ENCODE measurements at regions not wholly inside any gene's neighbourhood (a gene's known extent, or its start where the extent isn't known, plus 50 kb on each side); places are given as distances from the start of the nearest gene placed in this dataset.
A peak's percentile ranks its signal among the peaks of the same experiment; 100 is the strongest.

- no peak overlapping the region for H3K4me3 ChIP-seq
- no peaks in the 10 kb centered on the region for H3K9me3 ChIP-seq (ENCODE audit: low read depth)
- no peak for DNase-seq (ENCODE audit: low read depth in 1 of 2, low spot score in 1 of 2)
- no peak overlapping the region for H3K27ac ChIP-seq
- no peak for TF ChIP-seq CTCF (IDR thresholded peaks at IDR 0.05; ENCODE audit: low read depth, low read length)
- H3K4me1 ChIP-seq (ENCODE audit: low read depth), result no peaks in the 10 kb centered on the region
- H3K36me3 ChIP-seq, result no peaks in the 10 kb centered on the region
- no peaks in the 10 kb centered on the region for H3K27me3 ChIP-seq
Measured at GRCh38 chr22:26798462-26799065, 141.2 kb downstream of the MIAT start.

- Histone ChIP-seq H3K27me3 (no peaks in the 10 kb centered on the region), H3K9me3 (ENCODE audit: low read depth) (no peaks in the 10 kb centered on the region), H3K4me3 (no peak overlapping the region), H3K27ac (no peak overlapping the region), H3K4me1 (ENCODE audit: low read depth) (no peaks in the 10 kb centered on the region), H3K36me3 (no peaks in the 10 kb centered on the region)
- peak in 1 of 2 donors; percentile 47 for DNase-seq (ENCODE audit: low read depth in 1 of 2, low spot score in 1 of 2)
- no peak for TF ChIP-seq CTCF (IDR thresholded peaks at IDR 0.05; ENCODE audit: low read depth, low read length)
Measured at GRCh38 chr22:26800858-26801257, 143.5 kb downstream of the MIAT start.

- TF ChIP-seq CTCF (IDR thresholded peaks at IDR 0.05; ENCODE audit: low read depth, low read length), result no peak
- H3K9me3 ChIP-seq (ENCODE audit: low read depth), result no peaks in the 10 kb centered on the region
- no peaks in the 10 kb centered on the region for H3K27me3 ChIP-seq
- H3K36me3 ChIP-seq, result no peaks in the 10 kb centered on the region
- H3K4me3 ChIP-seq, result no peak overlapping the region
- no peak for DNase-seq (ENCODE audit: low read depth in 1 of 2, low spot score in 1 of 2)
- H3K27ac ChIP-seq, result no peak overlapping the region
- H3K4me1 ChIP-seq (ENCODE audit: low read depth), result no peaks in the 10 kb centered on the region
Measured at GRCh38 chr22:26801449-26801848, 144.1 kb downstream of the MIAT start.

GRCh38 chr22:26804315-26804714 is 146.9 kb downstream of the MIAT start:
- H3K27ac ChIP-seq, result no peak overlapping the region
- H3K27me3 ChIP-seq, result no peaks in the 10 kb centered on the region
- H3K9me3 ChIP-seq (ENCODE audit: low read depth), result no peaks in the 10 kb centered on the region
- no peak for TF ChIP-seq CTCF (IDR thresholded peaks at IDR 0.05; ENCODE audit: low read depth, low read length)
- H3K4me1 ChIP-seq (ENCODE audit: low read depth), result no peaks in the 10 kb centered on the region
- DNase-seq (ENCODE audit: low read depth in 1 of 2, low spot score in 1 of 2), result no peak
- H3K36me3 ChIP-seq, result no peaks in the 10 kb centered on the region
- no peak overlapping the region for H3K4me3 ChIP-seq

- DNase-seq (ENCODE audit: low read depth in 1 of 2, low spot score in 1 of 2), result no peak
- no peak overlapping the region for H3K27ac ChIP-seq
Measured at GRCh38 chr22:26804911-26805539, 147.6 kb downstream of the MIAT start.

More at GRCh38 chr22:26804911-26805539, 147.6 kb downstream of the MIAT start:
- Histone ChIP-seq H3K9me3 (ENCODE audit: low read depth) (no peaks in the 10 kb centered on the region), H3K36me3 (no peaks in the 10 kb centered on the region), H3K4me1 (ENCODE audit: low read depth) (peaks cover 3% of the 10 kb centered on the region), H3K27me3 (no peaks in the 10 kb centered on the region), H3K4me3 (no peak overlapping the region)
- no peak for TF ChIP-seq CTCF (IDR thresholded peaks at IDR 0.05; ENCODE audit: low read depth, low read length)

Data from cardiac muscle cell (in vitro differentiated cells and primary cell).